NCI-H2107 (cell line): ENCODE measurements at regions not wholly inside any gene's neighbourhood (a gene's known extent, or its start where the extent isn't known, plus 50 kb on each side); places are given as distances from the start of the nearest gene placed in this dataset.
"Not testable (repeated sequence)": the region's sequence is repeated elsewhere in the genome, so short reads cannot be mapped to it uniquely, and the experiment has no call there.

Source experiments
- DNase-seq: peaks from one replicate; lab custom pipeline; 2025; lab: John Stamatoyannopoulos, UW

DNA sequence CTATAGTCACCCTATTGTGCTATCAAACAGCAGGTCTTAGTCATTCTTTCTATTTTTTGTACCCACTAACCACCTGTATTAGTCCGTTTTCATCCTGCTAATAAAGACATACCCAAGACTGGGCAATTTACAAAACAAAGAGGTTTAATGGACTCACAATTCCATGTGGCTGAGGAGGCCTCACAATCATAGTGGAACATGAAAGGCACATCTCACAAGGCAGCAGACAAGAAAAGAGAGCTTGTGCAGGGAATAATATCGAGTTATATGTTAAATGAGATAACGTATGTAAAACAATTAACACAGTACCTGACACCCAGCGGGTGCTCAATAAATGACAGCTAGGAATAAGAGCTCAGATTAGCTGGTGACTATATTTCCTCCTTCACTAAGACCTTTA, 88.1 kb upstream of the WDR44 start:
- DNase-seq, result no peak

DNA sequence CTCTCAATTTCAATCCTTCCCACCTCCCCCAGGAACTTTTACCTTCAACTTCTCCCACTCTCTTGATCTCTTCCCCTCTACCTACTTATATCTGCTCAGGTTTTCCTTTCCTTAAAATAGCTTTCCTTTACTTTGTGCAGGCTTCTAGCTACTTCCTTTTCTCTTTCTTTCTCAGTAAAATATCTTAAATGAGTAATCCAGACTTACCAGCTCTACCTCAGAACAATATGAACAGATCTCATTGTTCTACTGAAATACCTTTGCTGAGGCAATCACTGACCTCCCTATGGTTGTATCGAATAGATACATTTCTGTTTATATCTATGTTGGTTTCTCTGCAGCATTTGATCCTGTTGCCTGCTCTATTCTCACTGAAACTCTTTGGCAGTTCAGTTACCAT, 86.7 kb upstream of the WDR44 start:
- no peak for DNase-seq

DNA sequence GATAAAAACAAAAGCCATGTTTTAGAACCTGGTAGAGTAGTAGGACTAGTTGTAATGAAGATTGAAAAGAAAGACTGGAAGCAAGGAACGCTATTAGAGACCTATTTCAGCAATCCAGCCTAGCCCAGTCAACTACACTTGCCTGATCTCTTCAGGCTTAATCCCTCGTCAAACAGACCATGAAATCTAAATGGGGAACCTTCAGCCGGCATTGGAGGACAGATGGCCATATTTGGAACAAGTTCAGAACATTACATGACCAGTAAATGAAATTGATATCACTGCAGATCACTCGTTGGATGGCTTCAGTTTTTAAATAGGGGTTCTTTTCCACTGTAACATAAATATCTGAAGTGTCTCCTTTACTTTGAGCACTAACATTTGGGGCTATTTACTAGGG, 84.8 kb upstream of the WDR44 start:
- DNase-seq, result no peak

DNA sequence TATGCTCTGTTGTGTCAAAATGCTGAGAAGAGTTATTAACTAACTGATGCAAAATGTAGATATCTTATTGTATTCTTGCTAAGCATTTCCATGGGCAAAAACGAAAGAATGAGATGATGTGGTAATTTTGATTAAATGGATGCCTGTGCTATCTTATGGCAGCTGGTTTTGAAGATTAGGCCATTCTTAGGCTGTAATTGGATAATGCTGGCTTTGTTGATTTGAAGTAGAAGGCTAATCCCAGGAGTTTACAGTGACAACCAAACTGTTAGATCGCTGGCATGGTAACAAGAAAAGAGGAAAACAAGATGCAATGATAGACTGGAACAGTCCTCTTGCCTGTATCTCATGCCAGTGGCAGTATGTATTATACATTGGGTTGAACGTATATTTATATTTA, 74.1 kb upstream of the WDR44 start:
- no peak for DNase-seq

DNA sequence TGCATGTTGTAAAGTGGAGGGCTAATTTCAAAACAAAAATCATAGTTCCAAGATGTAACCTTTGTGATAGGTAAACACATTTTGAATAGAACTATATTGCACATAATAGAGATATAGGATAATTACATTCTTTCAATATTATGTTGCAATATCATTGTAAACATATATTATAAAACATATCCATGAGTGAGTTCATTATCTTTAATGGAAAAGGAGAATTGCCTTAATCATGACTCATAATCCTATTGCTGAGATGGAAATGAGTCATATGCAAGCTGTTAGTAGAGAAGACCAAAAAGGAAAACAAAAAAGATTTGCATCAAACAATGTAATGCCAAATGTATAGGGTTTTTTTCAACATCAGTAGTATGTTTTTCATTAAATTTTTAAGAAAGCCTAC, 73.7 kb upstream of the WDR44 start:
- DNase-seq, result no peak

DNA sequence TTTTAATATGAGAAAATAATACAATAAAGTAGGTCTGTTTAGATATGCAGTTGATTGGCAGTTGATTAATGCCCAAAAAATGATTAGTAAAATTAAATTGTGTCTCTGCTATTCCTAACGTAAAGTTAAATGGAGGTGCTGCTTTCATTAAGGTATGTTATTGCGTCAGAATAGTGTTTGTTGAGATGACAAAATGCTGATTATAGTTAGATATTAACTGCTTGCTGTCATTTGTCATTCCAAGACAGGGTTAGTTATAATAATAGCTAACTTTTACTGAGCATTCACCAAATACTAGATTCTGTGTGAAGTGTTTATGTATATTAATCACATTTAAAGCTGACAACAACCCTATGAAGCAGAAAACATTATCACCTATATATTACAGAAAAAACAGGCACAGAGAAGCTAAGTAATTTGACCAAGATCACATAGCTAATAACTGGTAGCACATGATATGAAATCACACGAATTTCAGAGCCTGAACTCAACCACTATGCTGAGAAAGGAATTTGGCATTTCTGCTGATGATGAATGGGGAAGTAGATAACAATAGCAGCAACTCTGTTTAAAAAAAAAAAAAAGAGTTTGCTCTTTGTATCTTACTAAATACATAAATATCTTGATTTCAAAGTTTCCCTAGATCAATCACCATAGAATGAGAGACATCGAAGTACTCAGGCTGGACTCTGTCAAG, 59.7 kb upstream of the WDR44 start:
- no peak for DNase-seq

DNA sequence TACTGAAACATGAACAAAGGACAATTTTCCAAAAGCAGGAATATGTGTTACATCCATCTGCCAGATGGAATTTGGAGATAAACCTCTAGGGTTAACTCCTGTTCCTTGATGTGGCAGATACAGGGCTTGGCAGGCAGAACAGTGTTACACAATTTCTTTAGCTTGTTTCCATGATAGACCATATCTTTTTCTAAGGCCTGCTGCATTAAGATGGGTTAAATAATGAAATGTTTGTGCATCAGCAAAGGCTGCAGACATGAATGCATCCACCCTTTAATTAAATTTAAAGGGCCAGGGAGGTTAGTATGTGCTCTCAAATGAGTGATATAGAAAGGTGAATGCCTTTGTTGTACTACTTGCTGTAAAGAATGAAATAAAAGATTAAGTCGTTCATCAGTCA, 50.1 kb upstream of the WDR44 start:
- DNase-seq, result not testable (repeated sequence)
